GM23248 (cell line): ENCODE measurements at regions not wholly inside any gene's neighbourhood (a gene's known extent, or its start where the extent isn't known, plus 50 kb on each side); places are given as distances from the start of the nearest gene placed in this dataset.

Experiments
- EZH2 ChIP-seq: fragments of 200-600 bp; sonication (generic); IDR thresholded peaks from 2 replicates; pipeline ENCODE4 v1.6.1; 2018; ENCODE audit warnings: antibody characterized with exemption, mild to moderate bottlenecking; ENCODE audit not compliant: insufficient read depth, poor library complexity, severe bottlenecking
- EZH2phosphoT487 ChIP-seq: fragments of 200-600 bp; sonication (generic); IDR thresholded peaks from 2 replicates; pipeline ENCODE4 v1.6.1; 2018; ENCODE audit warnings: antibody characterized with exemption, moderate library complexity, mild to moderate bottlenecking, low read depth; ENCODE audit not compliant: insufficient read depth

GRCh38 chr16:86398622-86399021 lies 111.7 kb upstream of the FOXF1 start:
- TF ChIP-seq EZH2phosphoT487 = no peak
- TF ChIP-seq EZH2 = no peak
